ENCODE measurements at regions not wholly inside any gene's neighbourhood (a gene's known extent, or its start where the extent isn't known, plus 50 kb on each side); places are given as distances from the start of the nearest gene placed in this dataset.

DNA sequence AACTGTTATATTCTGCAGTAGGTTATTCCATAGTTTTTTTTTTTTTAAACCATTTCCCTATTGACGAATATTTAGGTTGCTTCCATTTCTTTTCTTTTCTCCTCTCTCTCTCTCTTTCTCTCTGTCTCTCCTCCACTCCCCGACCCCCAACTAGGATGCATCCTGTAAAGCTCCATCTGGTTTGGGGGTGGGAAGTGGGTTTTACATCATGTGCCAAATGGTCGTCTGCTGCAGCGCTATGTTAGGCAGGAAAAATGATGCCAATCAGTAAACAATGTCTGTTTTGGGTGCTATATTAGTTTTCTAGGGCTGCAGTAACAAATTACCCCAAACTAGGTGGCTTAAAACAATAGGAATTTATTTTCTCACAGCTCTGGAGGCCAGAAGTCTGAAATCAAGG, 465.0 kb downstream of the AACS start:
- ATAC-seq, result no peak
- Histone ChIP-seq H3K4me2 (ENCODE audit: control insufficient read depth, insufficient read depth) (no peak overlapping the region), H3K4me3 (no peak overlapping the region), H3K27me3 (replicated peaks in 1 of 2; ENCODE audit: control insufficient read depth in 2 of 2, insufficient read depth in 2 of 2, low read length in 1 of 2) (no peaks in the 10 kb centered on the region), H2AFZ (ENCODE audit: control insufficient read depth, low read depth, low read length) (no peak overlapping the region), H3K27ac (ENCODE audit: control insufficient read depth, insufficient read depth) (no peak overlapping the region), H3K9me3 (replicated peaks; ENCODE audit: control insufficient read depth, insufficient read depth, low read length) (no peaks in the 10 kb centered on the region), H3K79me2 (ENCODE audit: control insufficient read depth, insufficient read depth, low read length) (no peaks in the 10 kb centered on the region), H3K4me1 (ENCODE audit: control insufficient read depth, insufficient read depth, low read length) (no peaks in the 10 kb centered on the region), H3K36me3 (ENCODE audit: control insufficient read depth in 2 of 2, insufficient read depth in 2 of 2, low read length in 1 of 2) (no peaks in the 10 kb centered on the region), H4K20me1 (ENCODE audit: control insufficient read depth, insufficient read depth) (no peaks in the 10 kb centered on the region), H3K9ac (ENCODE audit: control insufficient read depth, insufficient read depth, low read length) (no peak overlapping the region)
- no peak for DNase-seq (ENCODE audit: low read depth, low spot score)
- ChIA-PET RAD21 (ENCODE audit: unreplicated experiment) (interaction anchor here (1.5 kb wide), 1 partner anchor 111 kb away, joined by 4 read pairs; no protein-coding TSS in a partner anchor), CTCF (interaction anchor here (0.6 to 3.6 kb wide), 6 partner anchors 10 to 1852 kb away, joined by 3 to 18 read pairs (median 4); no protein-coding TSS in a partner anchor), POLR2A (no interaction called here), SMC1A (ENCODE audit: uncharacterized antibody, unreplicated experiment) (interaction anchor here (0.6 to 1.9 kb wide), 2 partner anchors 131 to 243 kb away, joined by 3 to 4 read pairs; no protein-coding TSS in a partner anchor)
- WGBS (ENCODE audit: insufficient coverage, insufficient replicate concordance, low lambda C conversion rate, missing lambda C conversion rate), result 28% methylated on average over 4 of the region's 4 CpGs
- no TSS peak for BruUV-seq (replicated peaks)
- TF ChIP-seq PML (IDR thresholded peaks at IDR 0.05; ENCODE audit: low read length) (no peak), SIN3A (IDR thresholded peaks at IDR 0.05; ENCODE audit: low read depth, low read length) (no peak), POLR2A (IDR thresholded peaks at IDR 0.05; ENCODE audit: low read depth, low read length) (no peak), TAF1 (IDR thresholded peaks at IDR 0.05; ENCODE audit: borderline replicate concordance, low read depth, low read length) (no peak), TCF3 (IDR thresholded peaks at IDR 0.05; ENCODE audit: borderline replicate concordance, insufficient read depth, low read depth, low read length) (no peak), SPI1 (IDR thresholded peaks at IDR 0.05; ENCODE audit: borderline replicate concordance, insufficient read depth, low read depth, low read length) (no peak), HDGF (IDR thresholded peaks at IDR 0.05) (no peak), ZBED1 (IDR thresholded peaks at IDR 0.05; ENCODE audit: borderline replicate concordance) (no peak), RFX5 (IDR thresholded peaks at IDR 0.05; ENCODE audit: low read depth, low read length) (no peak), CHD1 (IDR thresholded peaks at IDR 0.05; ENCODE audit: low read depth, low read length) (no peak), MYC (IDR thresholded peaks at IDR 0.05; ENCODE audit: insufficient read depth, insufficient read length, insufficient replicate concordance, low read length, severe bottlenecking) (no peak), SUPT20H (IDR thresholded peaks at IDR 0.05; ENCODE audit: borderline replicate concordance, control insufficient read depth, low read depth, low read length) (no peak), POLR2AphosphoS2 (IDR thresholded peaks at IDR 0.05; ENCODE audit: low read depth, low read length) (no peak), SP1 (IDR thresholded peaks at IDR 0.05; ENCODE audit: low read depth, low read length) (no peak)
- TF ChIP-seq, protein P1, sequence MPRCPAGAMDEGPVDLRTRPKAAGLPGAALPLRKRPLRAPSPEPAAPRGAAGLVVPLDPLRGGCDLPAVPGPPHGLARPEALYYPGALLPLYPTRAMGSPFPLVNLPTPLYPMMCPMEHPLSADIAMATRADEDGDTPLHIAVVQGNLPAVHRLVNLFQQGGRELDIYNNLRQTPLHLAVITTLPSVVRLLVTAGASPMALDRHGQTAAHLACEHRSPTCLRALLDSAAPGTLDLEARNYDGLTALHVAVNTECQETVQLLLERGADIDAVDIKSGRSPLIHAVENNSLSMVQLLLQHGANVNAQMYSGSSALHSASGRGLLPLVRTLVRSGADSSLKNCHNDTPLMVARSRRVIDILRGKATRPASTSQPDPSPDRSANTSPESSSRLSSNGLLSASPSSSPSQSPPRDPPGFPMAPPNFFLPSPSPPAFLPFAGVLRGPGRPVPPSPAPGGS (IDR thresholded peaks at IDR 0.05; ENCODE audit: borderline replicate concordance, insufficient read depth, low read depth, low read length, poor library complexity, severe bottlenecking), result no peak
- TF ChIP-seq, protein P2, sequence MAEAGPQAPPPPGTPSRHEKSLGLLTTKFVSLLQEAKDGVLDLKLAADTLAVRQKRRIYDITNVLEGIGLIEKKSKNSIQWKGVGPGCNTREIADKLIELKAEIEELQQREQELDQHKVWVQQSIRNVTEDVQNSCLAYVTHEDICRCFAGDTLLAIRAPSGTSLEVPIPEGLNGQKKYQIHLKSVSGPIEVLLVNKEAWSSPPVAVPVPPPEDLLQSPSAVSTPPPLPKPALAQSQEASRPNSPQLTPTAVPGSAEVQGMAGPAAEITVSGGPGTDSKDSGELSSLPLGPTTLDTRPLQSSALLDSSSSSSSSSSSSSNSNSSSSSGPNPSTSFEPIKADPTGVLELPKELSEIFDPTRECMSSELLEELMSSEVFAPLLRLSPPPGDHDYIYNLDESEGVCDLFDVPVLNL (IDR thresholded peaks at IDR 0.05; ENCODE audit: low read depth, low read length), result no peak
- TF ChIP-seq, protein P3, sequence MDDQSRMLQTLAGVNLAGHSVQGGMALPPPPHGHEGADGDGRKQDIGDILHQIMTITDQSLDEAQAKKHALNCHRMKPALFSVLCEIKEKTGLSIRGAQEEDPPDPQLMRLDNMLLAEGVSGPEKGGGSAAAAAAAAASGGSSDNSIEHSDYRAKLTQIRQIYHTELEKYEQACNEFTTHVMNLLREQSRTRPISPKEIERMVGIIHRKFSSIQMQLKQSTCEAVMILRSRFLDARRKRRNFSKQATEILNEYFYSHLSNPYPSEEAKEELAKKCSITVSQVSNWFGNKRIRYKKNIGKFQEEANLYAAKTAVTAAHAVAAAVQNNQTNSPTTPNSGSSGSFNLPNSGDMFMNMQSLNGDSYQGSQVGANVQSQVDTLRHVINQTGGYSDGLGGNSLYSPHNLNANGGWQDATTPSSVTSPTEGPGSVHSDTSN (IDR thresholded peaks at IDR 0.05; ENCODE audit: insufficient replicate concordance, low read depth, low read length), result no peak
- TF ChIP-seq, protein P4, sequence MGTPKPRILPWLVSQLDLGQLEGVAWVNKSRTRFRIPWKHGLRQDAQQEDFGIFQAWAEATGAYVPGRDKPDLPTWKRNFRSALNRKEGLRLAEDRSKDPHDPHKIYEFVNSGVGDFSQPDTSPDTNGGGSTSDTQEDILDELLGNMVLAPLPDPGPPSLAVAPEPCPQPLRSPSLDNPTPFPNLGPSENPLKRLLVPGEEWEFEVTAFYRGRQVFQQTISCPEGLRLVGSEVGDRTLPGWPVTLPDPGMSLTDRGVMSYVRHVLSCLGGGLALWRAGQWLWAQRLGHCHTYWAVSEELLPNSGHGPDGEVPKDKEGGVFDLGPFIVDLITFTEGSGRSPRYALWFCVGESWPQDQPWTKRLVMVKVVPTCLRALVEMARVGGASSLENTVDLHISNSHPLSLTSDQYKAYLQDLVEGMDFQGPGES (IDR thresholded peaks at IDR 0.05), result no peak
- FAIRE-seq, result no peak
- in situ Hi-C loops (cut with MboI) (loop anchor here (10.0 kb wide), 1 partner anchor 1345 kb away; no protein-coding TSS in a partner anchor), intact Hi-C loops (cut with micrococcal nuclease; ENCODE audit: unreplicated experiment) (loop anchor here (5.0 to 10.0 kb wide), 2 partner anchors 205 to 1342 kb away; no protein-coding TSS in a partner anchor)
